ENCODE measurements at regions not wholly inside any gene's neighbourhood (a gene's known extent, or its start where the extent isn't known, plus 50 kb on each side); places are given as distances from the start of the nearest gene placed in this dataset.
A peak's percentile ranks its signal among the peaks of the same experiment; 100 is the strongest.

- no peak for DNase-seq
These were observed 188.6 kb downstream of the ARL4C start for GRCh38 chr2:234308073-234308812.

- DNase-seq, result no peak
These were observed 189.4 kb downstream of the ARL4C start for GRCh38 chr2:234307322-234307961.

GRCh38 chr2:234306426-234307173 lies 190.3 kb downstream of the ARL4C start:
- no peak for DNase-seq

- DNase-seq, result no peak
These were observed 191.0 kb downstream of the ARL4C start for GRCh38 chr2:234305846-234306245.

GRCh38 chr2:234304950-234305349 lies 191.9 kb downstream of the ARL4C start:
- no peak for DNase-seq

GRCh38 chr2:234302664-234302991 lies 194.3 kb downstream of the ARL4C start:
- DNase-seq, result no peak

GRCh38 chr2:234300932-234301823 lies 195.7 kb downstream of the ARL4C start:
- no peak for DNase-seq

GRCh38 chr2:234300391-234300925 lies 196.4 kb downstream of the ARL4C start:
- no peak for DNase-seq

GRCh38 chr2:234298918-234299317 lies 198.0 kb downstream of the ARL4C start:
- DNase-seq, result no peak

GRCh38 chr2:234296991-234297390 lies 199.9 kb downstream of the ARL4C start:
- DNase-seq, result no peak

- no peak for DNase-seq
These were observed 202.9 kb downstream of the ARL4C start for GRCh38 chr2:234293973-234294372.

- no peak for DNase-seq
These were observed 204.0 kb downstream of the ARL4C start for GRCh38 chr2:234292962-234293243.

- DNase-seq, result no peak
These were observed 204.5 kb downstream of the ARL4C start for GRCh38 chr2:234292205-234292961.

- DNase-seq, result no peak
These were observed 205.1 kb downstream of the ARL4C start for GRCh38 chr2:234291765-234292204.

GRCh38 chr2:234290671-234291070 lies 206.2 kb downstream of the ARL4C start:
- no peak for DNase-seq

- no peak for DNase-seq
These were observed 206.9 kb downstream of the ARL4C start for GRCh38 chr2:234289834-234290590.

GRCh38 chr2:234288974-234289455 lies 207.9 kb downstream of the ARL4C start:
- peak in 36 of 51 donors; percentile 1 to 61 (median 22) for DNase-seq

- no peak for DNase-seq
These were observed 209.2 kb downstream of the ARL4C start for GRCh38 chr2:234287650-234288049.

- no peak for DNase-seq
These were observed 209.9 kb downstream of the ARL4C start for GRCh38 chr2:234286956-234287355.

- no peak for DNase-seq
These were observed 210.7 kb downstream of the ARL4C start for GRCh38 chr2:234286118-234286598.

All from hypothalamus (tissue), 51 donors.